Esophagus squamous epithelium (tissue), 5 donors: ENCODE measurements at regions not wholly inside any gene's neighbourhood (a gene's known extent, or its start where the extent isn't known, plus 50 kb on each side); places are given as distances from the start of the nearest gene placed in this dataset.
A peak's percentile ranks its signal among the peaks of the same experiment; 100 is the strongest.

Experiments used
- DNase-seq: peaks from one replicate; lab custom pipeline; 2025; lab: John Stamatoyannopoulos, UW
- H3K27ac ChIP-seq, 4 donors: fragments of 200-600 bp; sonication (generic); one replicate each; pipeline ENCODE4 v1.5.1; 2016 to 2019; ENCODE audit warnings: mild to moderate bottlenecking in 1 of 4
- H3K27me3 ChIP-seq, 4 donors: fragments of 200-600 bp; sonication (generic); 1 replicate in 3 of 4; 2 replicates in 1 of 4; pipeline versions ENCODE4 v1.5.1 to v1.6.0; 2017 to 2021; ENCODE audit warnings: antibody characterized with exemption in 1 of 4
- H3K36me3 ChIP-seq, 3 donors: fragments of 200-600 bp; sonication (generic); one replicate each; pipeline ENCODE4 v1.5.1; 2016 to 2019
- H3K4me1 ChIP-seq, 3 donors: fragments of 200-600 bp; sonication (generic); one replicate each; pipeline ENCODE4 v1.5.1; 2017 to 2019
- H3K4me3 ChIP-seq, 4 donors: fragments of 200-600 bp; sonication (generic); 1 replicate in 3 of 4; 2 replicates in 1 of 4; pipeline ENCODE4 v1.5.1; 2016 to 2019; ENCODE audit warnings: mild to moderate bottlenecking in 2 of 4, moderate library complexity in 1 of 4
- H3K9me3 ChIP-seq, 3 donors: fragments of 200-600 bp; sonication (generic); one replicate each; pipeline ENCODE4 v1.5.1; 2016 to 2019
- CTCF ChIP-seq, 6 experiments: fragments of 450-650 bp in 4 of 6; fragments of 200-600 bp in 2 of 6; sonication (generic) in 2 of 6; IDR thresholded peaks; one replicate each; pipeline ENCODE4 v1.5.1; 2016 to 2019; ENCODE audit warnings: antibody characterized with exemption in 6 of 6, mild to moderate bottlenecking in 4 of 6, moderate library complexity in 4 of 6
- POLR2A ChIP-seq, 4 donors: fragments of 450-650 bp; IDR thresholded peaks; one replicate each; pipeline ENCODE4 v1.6.1; 2017; ENCODE audit warnings: antibody characterized with exemption in 4 of 4, mild to moderate bottlenecking in 4 of 4, moderate library complexity in 3 of 4
- WGBS, 2 donors: methylation state at CpG; one replicate each; pipeline ENCODE4 v1.1.5; 2018; 5-methylcytosine and 5-hydroxymethylcytosine counted together
- intact Hi-C: fragments of 100-400 bp; cut with DNase I; formaldehyde crosslinking; loops from one replicate; pipeline ENCODE4 v1.15.0; 2022
- donor health status: DM: yes; HTN: yes; CAD: no.

GRCh38 chr2:207333599-207334300 lies 168.0 kb upstream of the KLF7 start:
- Histone ChIP-seq H3K27me3 (no peaks in the 10 kb centered on the region), H3K27ac (peak overlapping the region; percentile 81 to 93 (median 88)), H3K9me3 (no peaks in the 10 kb centered on the region), H3K36me3 (no peaks in the 10 kb centered on the region), H3K4me1 (peaks cover 26 to 61% (median 38%) of the 10 kb centered on the region in 3 donors), H3K4me3 (peak overlapping the region in 1 of 4 donors; percentile 59)
- DNase-seq, result no peak
- TF ChIP-seq POLR2A (IDR thresholded peaks at IDR 0.05), result no peak
- TF ChIP-seq CTCF (IDR thresholded peaks at IDR 0.05), result no peak
- intact Hi-C loops, result no loop called here
- whole genome bisulfite sequencing, 2 donors, result 62 to 77% methylated on average over 5 of the region's 5 CpGs

- Histone ChIP-seq H3K4me1 (peaks cover 26 to 64% (median 38%) of the 10 kb centered on the region in 3 donors), H3K27me3 (no peaks in the 10 kb centered on the region), H3K36me3 (no peaks in the 10 kb centered on the region), H3K4me3 (peak overlapping the region; percentile 6 to 59 (median 25)), H3K9me3 (no peaks in the 10 kb centered on the region), H3K27ac (peak overlapping the region; percentile 81 to 93 (median 88))
- TF ChIP-seq CTCF (IDR thresholded peaks at IDR 0.05), result no peak
- no peak for TF ChIP-seq POLR2A (IDR thresholded peaks at IDR 0.05)
- DNase-seq, result no peak
- 21 to 33% methylated on average over 8 of the region's 8 CpGs for WGBS, 2 donors
- intact Hi-C loops, result no loop called here
These were observed 168.5 kb upstream of the KLF7 start for GRCh38 chr2:207334301-207334623.

GRCh38 chr2:207334624-207335371 lies 169.1 kb upstream of the KLF7 start:
- peaks cover 26 to 64% (median 38%) of the 10 kb centered on the region in 3 donors for H3K4me1 ChIP-seq
- WGBS, 2 donors, result 6 to 17% methylated on average over 20 of the region's 20 CpGs
- intact Hi-C loops, result no loop called here
- H3K36me3 ChIP-seq, result no peaks in the 10 kb centered on the region
- peak overlapping the region; percentile 6 to 59 (median 25) for H3K4me3 ChIP-seq
- DNase-seq, result no peak
- H3K27ac ChIP-seq, result peak overlapping the region; percentile 81 to 93 (median 88)
- TF ChIP-seq CTCF (IDR thresholded peaks at IDR 0.05), result peak in 1 of 6 experiments; percentile 4
- TF ChIP-seq POLR2A (IDR thresholded peaks at IDR 0.05), result peak in 1 of 4 donors; percentile 46
- H3K9me3 ChIP-seq, result no peaks in the 10 kb centered on the region
- no peaks in the 10 kb centered on the region for H3K27me3 ChIP-seq

- intact Hi-C loops, result no loop called here
- TF ChIP-seq CTCF (IDR thresholded peaks at IDR 0.05) (no peak), POLR2A (IDR thresholded peaks at IDR 0.05) (no peak)
- H3K4me1 ChIP-seq, result peaks cover 14 to 47% (median 27%) of the 10 kb centered on the region in 3 donors
- WGBS, 2 donors, result 32 to 44% methylated on average over 6 of the region's 6 CpGs
- no peak for DNase-seq
- no peaks in the 10 kb centered on the region for H3K27me3 ChIP-seq
- H3K4me3 ChIP-seq, result peak overlapping the region in 1 of 4 donors; percentile 25
- peak overlapping the region; percentile 46 to 85 (median 76) for H3K27ac ChIP-seq
- no peaks in the 10 kb centered on the region for H3K36me3 ChIP-seq
- no peaks in the 10 kb centered on the region for H3K9me3 ChIP-seq
These were observed 171.8 kb upstream of the KLF7 start for GRCh38 chr2:207337234-207338219.
